A673 (cell line): ENCODE measurements at regions not wholly inside any gene's neighbourhood (a gene's known extent, or its start where the extent isn't known, plus 50 kb on each side); places are given as distances from the start of the nearest gene placed in this dataset.

ENCODE experiments used
- EZH2 ChIP-seq: fragments of 200-600 bp; sonication (generic); IDR thresholded peaks from 2 replicates; pipeline ENCODE4 v1.6.1; 2017; ENCODE audit warnings: borderline replicate concordance, low read depth, mild to moderate bottlenecking, mixed read lengths, antibody characterized with exemption, low read length; ENCODE audit not compliant: poor library complexity, severe bottlenecking
- TF ChIP-seq, protein P1 (sequence below): fragments of 300-800, 200-600 bp; sonication (generic); conservative IDR thresholded peaks from 2 replicates; pipeline ENCODE4 v1.5.1; 2017; ENCODE audit warnings: low read depth, mild to moderate bottlenecking, antibody characterized with exemption, low read length, moderate library complexity, mixed read lengths

DNA sequence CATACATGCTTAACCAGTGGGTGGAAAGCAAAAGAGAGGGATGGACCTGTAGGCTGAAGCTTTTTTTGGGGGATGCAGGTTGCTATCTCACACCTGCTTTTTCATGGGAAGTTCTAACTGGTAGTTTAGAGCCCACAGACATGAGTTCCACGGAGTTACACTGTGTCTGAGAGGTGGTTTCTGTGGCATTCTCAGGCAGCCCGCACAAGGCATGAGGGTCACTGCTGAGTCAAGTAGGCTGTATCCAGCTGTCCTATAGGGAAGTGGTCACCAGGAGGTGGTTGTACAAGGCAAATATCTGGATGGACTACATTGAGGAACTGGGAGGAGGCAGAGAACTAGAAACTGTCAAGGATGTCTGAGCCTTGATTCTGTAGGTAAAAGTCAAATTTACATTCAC, 351.0 kb upstream of the POM121L12 start:
- TF ChIP-seq, protein P1, sequence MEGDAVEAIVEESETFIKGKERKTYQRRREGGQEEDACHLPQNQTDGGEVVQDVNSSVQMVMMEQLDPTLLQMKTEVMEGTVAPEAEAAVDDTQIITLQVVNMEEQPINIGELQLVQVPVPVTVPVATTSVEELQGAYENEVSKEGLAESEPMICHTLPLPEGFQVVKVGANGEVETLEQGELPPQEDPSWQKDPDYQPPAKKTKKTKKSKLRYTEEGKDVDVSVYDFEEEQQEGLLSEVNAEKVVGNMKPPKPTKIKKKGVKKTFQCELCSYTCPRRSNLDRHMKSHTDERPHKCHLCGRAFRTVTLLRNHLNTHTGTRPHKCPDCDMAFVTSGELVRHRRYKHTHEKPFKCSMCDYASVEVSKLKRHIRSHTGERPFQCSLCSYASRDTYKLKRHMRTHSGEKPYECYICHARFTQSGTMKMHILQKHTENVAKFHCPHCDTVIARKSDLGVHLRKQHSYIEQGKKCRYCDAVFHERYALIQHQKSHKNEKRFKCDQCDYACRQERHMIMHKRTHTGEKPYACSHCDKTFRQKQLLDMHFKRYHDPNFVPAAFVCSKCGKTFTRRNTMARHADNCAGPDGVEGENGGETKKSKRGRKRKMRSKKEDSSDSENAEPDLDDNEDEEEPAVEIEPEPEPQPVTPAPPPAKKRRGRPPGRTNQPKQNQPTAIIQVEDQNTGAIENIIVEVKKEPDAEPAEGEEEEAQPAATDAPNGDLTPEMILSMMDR, result no peak
- TF ChIP-seq EZH2, result no peak
